GM12891 (cell line): ENCODE measurements at regions not wholly inside any gene's neighbourhood (a gene's known extent, or its start where the extent isn't known, plus 50 kb on each side); places are given as distances from the start of the nearest gene placed in this dataset.

Experiments used
- DNase-seq: peaks from one replicate; pipeline ENCODE4 v3.0.0; 2011; ENCODE audit warnings: low spot score; ENCODE audit not compliant: insufficient read length
- FAIRE-seq: peaks from 2 replicates; lab custom pipeline; 2011; peaks lifted over from hg19 to GRCh38; lab: Jason Lieb, UNC
- PAX5 ChIP-seq: IDR thresholded peaks from 2 replicates; pipeline ENCODE4 v1.6.1; 2011; ENCODE audit warnings: low read length, moderate library complexity, mild to moderate bottlenecking; ENCODE audit not compliant: insufficient read depth, severe bottlenecking
- POLR2A ChIP-seq: IDR thresholded peaks from 2 replicates; pipeline ENCODE4 v1.6.1; 2011; ENCODE audit warnings: low read depth, low read length, control low read depth
- POLR2AphosphoS5 ChIP-seq: IDR thresholded peaks from 2 replicates; pipeline ENCODE4 v1.6.1; 2011; ENCODE audit warnings: low read depth, low read length, control low read depth
- POU2F2 ChIP-seq: IDR thresholded peaks from 2 replicates; pipeline ENCODE4 v1.6.1; 2011; ENCODE audit warnings: low read depth, mild to moderate bottlenecking, control low read depth, low read length, moderate library complexity
- SPI1 ChIP-seq: IDR thresholded peaks from 2 replicates; pipeline ENCODE4 v1.6.1; 2011; ENCODE audit warnings: low read depth, low read length, control low read depth
- TAF1 ChIP-seq: IDR thresholded peaks from 2 replicates; pipeline ENCODE4 v1.6.1; 2011; ENCODE audit warnings: low read depth, low read length, control low read depth

- TF ChIP-seq TAF1 (no peak), SPI1 (no peak), PAX5 (no peak), POLR2A (no peak), POU2F2 (no peak), POLR2AphosphoS5 (no peak)
- no peak for DNase-seq
- FAIRE-seq, result no peak
These were observed 357.3 kb downstream of the CRPPA start for GRCh38 chr7:16063716-16064675.

GRCh38 chr7:16063221-16063620, 358.1 kb downstream of the CRPPA start:
- TF ChIP-seq SPI1 (no peak), TAF1 (no peak), POU2F2 (no peak)
- no peak for FAIRE-seq
- DNase-seq, result no peak

- TF ChIP-seq POLR2A (no peak), POLR2AphosphoS5 (no peak), POU2F2 (no peak), SPI1 (no peak), TAF1 (no peak), PAX5 (no peak)
- no peak for DNase-seq
- FAIRE-seq, result no peak
These were observed 359.1 kb downstream of the CRPPA start for GRCh38 chr7:16062269-16062668.

- FAIRE-seq, result no peak
These were observed 359.7 kb downstream of the CRPPA start for GRCh38 chr7:16061630-16062029.

GRCh38 chr7:16061011-16061410, 360.3 kb downstream of the CRPPA start:
- no peak for DNase-seq
- FAIRE-seq, result no peak

More at GRCh38 chr7:16061630-16062029, 359.7 kb downstream of the CRPPA start:
- DNase-seq, result no peak
- TF ChIP-seq POLR2AphosphoS5, result no peak
- TF ChIP-seq SPI1, result no peak
- no peak for TF ChIP-seq POLR2A
- no peak for TF ChIP-seq POU2F2
- TF ChIP-seq TAF1, result no peak
- no peak for TF ChIP-seq PAX5

DNA sequence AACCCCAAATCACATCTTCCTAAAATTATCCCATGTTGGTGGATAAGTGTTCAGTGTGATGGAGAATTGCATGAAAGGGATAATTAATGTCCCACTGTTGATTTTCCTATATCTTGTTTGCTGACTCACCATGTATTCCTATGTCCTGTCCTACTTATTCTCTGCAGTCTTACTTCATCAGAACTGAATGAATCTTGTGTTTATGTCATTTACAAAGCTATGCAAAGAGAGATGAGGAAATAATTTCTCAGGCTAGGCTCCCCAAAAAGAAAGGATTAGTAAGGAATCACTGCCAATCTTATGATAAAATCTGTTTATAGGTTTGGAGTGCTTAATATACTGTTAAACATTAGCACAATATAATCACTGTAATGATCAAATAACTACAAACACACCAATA, 360.8 kb downstream of the CRPPA start:
- no peak for DNase-seq
- no peak for TF ChIP-seq PAX5
- TF ChIP-seq POU2F2, result no peak
- TF ChIP-seq TAF1, result no peak
- no peak for TF ChIP-seq SPI1
- TF ChIP-seq POLR2AphosphoS5, result no peak
- TF ChIP-seq POLR2A, result no peak
- no peak for FAIRE-seq

More at GRCh38 chr7:16061011-16061410, 360.3 kb downstream of the CRPPA start:
- TF ChIP-seq TAF1 (no peak), SPI1 (no peak), POLR2AphosphoS5 (no peak), PAX5 (no peak)

- TF ChIP-seq POLR2A (no peak), TAF1 (no peak), POLR2AphosphoS5 (no peak), SPI1 (no peak), PAX5 (no peak), POU2F2 (no peak)
- FAIRE-seq (no peak), DNase-seq (no peak)
These were observed 365.9 kb downstream of the CRPPA start for GRCh38 chr7:16055263-16055976.

DNA sequence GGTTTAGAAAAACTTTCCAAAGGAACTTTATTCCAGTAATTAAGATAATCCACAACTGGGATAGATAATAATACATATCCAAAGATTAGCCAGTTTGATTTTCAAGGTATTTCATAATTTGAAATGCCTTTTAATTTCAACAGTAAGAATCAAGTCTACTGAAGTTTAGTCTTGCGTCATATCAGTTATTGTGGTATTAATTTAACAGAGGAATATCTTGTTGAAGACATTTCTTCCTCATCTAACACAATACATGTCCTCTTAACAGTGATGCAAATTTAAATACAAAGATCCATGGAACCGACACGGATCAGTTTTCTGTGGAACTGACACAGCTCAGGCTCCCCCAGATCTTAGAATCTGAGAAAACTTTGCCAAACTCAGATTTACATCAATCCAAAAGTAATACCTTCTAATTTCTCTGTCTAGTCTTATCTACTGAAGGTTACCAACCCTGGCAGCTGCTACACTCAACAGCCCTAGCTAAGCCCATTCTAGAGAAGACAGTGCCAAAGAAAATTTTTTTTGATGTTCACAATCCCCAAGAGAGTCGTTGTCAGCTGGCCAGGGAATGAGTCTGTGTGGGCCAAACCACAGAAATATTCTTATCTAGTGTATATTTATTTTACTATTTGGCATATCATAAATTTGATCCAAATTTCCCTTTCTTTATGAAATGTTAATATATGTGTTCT, 365.2 kb upstream of the MEOX2 start:
- FAIRE-seq (no peak), DNase-seq (no peak)
- TF ChIP-seq POU2F2, result no peak
- no peak for TF ChIP-seq POLR2A
- no peak for TF ChIP-seq TAF1
- TF ChIP-seq PAX5, result no peak
- no peak for TF ChIP-seq POLR2AphosphoS5
- no peak for TF ChIP-seq SPI1

- TF ChIP-seq POLR2A, result no peak
- TF ChIP-seq POLR2AphosphoS5, result no peak
- TF ChIP-seq TAF1, result no peak
- no peak for TF ChIP-seq PAX5
- TF ChIP-seq POU2F2, result no peak
- no peak for TF ChIP-seq SPI1
- no peak for FAIRE-seq
- no peak for DNase-seq
These were observed 359.6 kb upstream of the MEOX2 start for GRCh38 chr7:16046041-16046440.
